ENCODE measurements at regions not wholly inside any gene's neighbourhood (a gene's known extent, or its start where the extent isn't known, plus 50 kb on each side); places are given as distances from the start of the nearest gene placed in this dataset.

DNA sequence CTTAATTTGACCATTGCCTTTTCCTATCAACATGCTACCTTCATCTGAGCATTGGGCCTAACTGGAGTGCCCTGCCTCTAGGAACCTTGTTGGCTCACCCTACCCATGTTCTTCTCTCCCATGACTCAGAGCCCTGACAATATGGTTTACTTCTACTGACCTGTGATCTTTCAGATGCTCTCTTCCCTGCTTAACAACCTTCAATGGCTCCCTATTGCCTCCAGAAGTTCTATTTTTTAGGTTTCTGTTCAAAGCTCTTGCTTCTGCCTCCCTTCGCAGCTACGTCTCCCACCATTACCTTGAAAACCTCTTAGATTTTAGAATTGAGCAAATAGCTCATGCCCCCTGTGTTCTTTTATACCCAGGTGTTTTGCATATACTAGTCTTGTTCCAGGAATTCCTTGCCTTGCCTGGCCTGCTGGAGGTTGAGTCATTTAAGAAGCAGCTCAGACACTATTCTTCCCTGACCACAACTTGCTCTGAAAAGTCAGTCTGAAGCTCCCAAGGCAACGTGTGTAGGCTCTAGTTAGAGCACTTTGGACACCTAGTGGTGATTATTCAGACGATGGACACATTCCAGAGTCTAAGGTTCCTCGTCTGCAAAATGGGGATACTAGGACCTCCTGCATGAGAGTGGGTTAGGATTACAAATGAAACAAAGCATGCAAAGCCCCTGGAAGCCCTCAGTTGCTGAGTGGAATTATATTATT lies 64.4 kb upstream of the EMX2 start (continued):
- TF ChIP-seq FOXJ3 (CRISPR knock-in tag; IDR thresholded peaks at IDR 0.05; ENCODE audit: borderline replicate concordance), result no peak

DNA sequence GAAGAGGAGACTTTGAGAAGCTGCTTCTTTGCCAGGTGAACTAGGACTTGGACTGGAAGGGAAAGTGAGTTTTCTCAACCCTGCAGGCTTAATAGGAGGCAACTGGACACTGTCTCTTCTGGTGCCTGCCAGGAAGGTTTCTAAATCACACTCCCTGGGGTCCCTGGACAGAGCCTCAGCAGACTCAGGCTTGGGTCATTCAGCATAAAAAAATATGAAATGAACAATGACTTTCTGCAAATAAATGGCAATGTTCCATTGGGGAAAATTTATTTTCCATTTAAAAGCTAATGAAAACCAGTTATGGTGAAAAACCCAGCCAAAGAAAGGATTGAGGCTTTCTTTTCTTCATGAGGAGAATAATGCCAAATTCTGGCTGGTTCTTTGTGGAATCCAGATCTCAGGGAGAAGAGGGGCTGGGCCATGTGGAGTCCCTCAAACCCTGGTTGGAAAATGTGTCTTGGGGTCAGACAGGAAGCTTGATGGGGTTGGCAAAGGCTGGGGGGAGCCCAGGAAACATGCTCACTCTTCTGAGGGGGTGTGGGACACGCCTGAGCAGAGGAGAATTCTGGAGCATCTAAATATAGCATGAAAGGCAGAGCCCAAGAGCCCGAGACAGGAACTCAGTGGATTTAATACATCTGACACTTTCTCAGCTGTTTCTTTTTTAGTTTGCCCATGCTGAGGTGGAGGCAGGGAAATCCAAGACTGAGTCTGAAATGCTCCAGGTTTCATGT lies 65.2 kb upstream of the EMX2 start:
- DNase-seq (ENCODE audit: low spot score) (no peak), ATAC-seq (no peak)
- Mint-ChIP-seq H3K27ac (no peak overlapping the region), H3K4me3 (no peak overlapping the region), H3K36me3 (no peaks in the 10 kb centered on the region), H3K9me3 (no peaks in the 10 kb centered on the region; the same call in 1 of the 2 replicates), H3K27me3 (ENCODE audit: low read depth) (peaks cover 20% of the 10 kb centered on the region), H3K4me1 (no peaks in the 10 kb centered on the region; the same call in 1 of the 2 replicates)
- CTCF ChIA-PET, result interaction anchor here (1.0 to 3.7 kb wide), 5 partner anchors 11 to 261 kb away, joined by 4 to 30 read pairs (median 4); no protein-coding TSS in a partner anchor
- TF ChIP-seq, protein P1, sequence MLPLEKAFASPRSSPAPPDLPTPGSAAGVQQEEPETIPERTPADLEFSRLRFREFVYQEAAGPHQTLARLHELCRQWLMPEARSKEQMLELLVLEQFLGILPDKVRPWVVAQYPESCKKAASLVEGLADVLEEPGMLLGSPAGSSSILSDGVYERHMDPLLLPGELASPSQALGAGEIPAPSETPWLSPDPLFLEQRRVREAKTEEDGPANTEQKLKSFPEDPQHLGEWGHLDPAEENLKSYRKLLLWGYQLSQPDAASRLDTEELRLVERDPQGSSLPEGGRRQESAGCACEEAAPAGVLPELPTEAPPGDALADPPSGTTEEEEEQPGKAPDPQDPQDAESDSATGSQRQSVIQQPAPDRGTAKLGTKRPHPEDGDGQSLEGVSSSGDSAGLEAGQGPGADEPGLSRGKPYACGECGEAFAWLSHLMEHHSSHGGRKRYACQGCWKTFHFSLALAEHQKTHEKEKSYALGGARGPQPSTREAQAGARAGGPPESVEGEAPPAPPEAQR (CRISPR knock-in tag; IDR thresholded peaks at IDR 0.05), result no peak
- TF ChIP-seq RORB (CRISPR knock-in tag; IDR thresholded peaks at IDR 0.05) (no peak), SOX15 (CRISPR knock-in tag; IDR thresholded peaks at IDR 0.05) (no peak), TCF7 (CRISPR knock-in tag; IDR thresholded peaks at IDR 0.05; ENCODE audit: low read depth) (no peak), ZNF263 (CRISPR knock-in tag; IDR thresholded peaks at IDR 0.05; ENCODE audit: low read depth) (no peak), NR3C1 (CRISPR knock-in tag; conservative IDR thresholded peaks at IDR 0.05; ENCODE audit: low read depth) (no peak)
- TF ChIP-seq, protein P2, sequence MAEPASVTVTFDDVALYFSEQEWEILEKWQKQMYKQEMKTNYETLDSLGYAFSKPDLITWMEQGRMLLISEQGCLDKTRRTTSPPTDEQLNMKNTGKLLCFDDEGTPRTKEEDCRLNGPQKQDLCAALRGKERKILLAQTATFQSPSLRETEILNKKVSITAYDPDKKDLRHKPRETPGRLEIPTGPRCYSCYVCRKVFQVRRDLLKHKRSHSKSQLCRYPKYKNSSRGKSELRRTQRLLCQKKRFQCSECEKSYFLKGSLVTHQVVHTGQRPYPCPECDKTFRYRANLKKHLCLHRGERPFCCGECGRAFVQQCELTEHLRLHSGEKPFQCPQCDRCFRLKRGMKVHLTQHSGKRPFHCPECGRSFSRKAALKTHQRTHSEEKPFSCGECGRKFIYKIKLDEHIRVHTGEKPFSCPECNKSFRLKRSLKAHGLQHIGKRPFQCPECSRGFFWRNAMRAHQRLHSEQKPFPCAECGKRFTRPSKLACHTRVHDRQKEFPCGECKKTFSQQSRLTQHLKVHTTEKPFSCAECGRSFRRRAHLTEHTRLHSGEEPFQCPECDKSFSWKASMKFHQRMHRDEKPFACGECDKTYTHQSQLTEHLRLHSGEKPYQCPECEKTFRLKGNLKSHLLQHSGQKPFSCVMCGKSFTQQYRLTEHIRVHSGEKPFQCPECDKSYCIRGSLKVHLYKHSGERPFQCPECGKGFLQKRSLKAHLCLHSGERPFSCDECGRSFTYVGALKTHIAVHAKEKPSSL (CRISPR knock-in tag; conservative IDR thresholded peaks at IDR 0.05), result no peak
- TF ChIP-seq, protein P3, sequence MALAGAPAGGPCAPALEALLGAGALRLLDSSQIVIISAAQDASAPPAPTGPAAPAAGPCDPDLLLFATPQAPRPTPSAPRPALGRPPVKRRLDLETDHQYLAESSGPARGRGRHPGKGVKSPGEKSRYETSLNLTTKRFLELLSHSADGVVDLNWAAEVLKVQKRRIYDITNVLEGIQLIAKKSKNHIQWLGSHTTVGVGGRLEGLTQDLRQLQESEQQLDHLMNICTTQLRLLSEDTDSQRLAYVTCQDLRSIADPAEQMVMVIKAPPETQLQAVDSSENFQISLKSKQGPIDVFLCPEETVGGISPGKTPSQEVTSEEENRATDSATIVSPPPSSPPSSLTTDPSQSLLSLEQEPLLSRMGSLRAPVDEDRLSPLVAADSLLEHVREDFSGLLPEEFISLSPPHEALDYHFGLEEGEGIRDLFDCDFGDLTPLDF (CRISPR knock-in tag; IDR thresholded peaks at IDR 0.05), result no peak
- POLR2A ChIA-PET, result no interaction called here

DNA sequence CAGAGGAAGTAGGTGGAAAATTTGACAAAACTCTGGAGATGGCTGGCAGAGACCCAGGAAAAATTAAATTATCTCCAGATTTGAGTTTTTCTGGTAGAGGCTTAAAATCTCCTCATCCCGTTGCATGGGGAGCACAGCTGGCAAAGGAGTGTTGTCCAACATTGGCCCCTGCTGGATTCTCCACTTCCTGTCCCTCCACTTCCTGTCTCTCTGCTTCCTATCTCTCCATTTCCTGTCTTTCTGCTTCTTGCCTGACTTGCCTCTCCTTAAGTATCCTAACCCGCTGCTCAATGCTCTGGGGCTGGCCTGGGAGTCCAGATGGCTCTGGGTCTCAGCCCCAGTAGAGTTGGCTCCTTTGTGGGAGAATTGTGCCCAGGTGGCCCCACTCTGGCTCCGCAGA lies 65.8 kb upstream of the EMX2 start:
- Mint-ChIP-seq H3K4me1 (no peaks in the 10 kb centered on the region; the same call in 1 of the 2 replicates), H3K27ac (no peak overlapping the region), H3K27me3 (ENCODE audit: low read depth) (peaks cover 20% of the 10 kb centered on the region), H3K9me3 (no peaks in the 10 kb centered on the region; the same call in 1 of the 2 replicates), H3K4me3 (no peak overlapping the region), H3K36me3 (no peaks in the 10 kb centered on the region)
- no peak for ATAC-seq
- ChIA-PET CTCF (interaction anchor here (1.0 to 2.5 kb wide), 2 partner anchors 34 to 260 kb away, joined by 4 to 9 read pairs; no protein-coding TSS in a partner anchor), POLR2A (no interaction called here)
- no peak for DNase-seq (ENCODE audit: low spot score)
- TF ChIP-seq TEAD4 (CRISPR knock-in tag; IDR thresholded peaks at IDR 0.05) (no peak), NR2C2 (CRISPR knock-in tag; IDR thresholded peaks at IDR 0.05) (no peak), ELF4 (CRISPR knock-in tag; IDR thresholded peaks at IDR 0.05; ENCODE audit: low read depth) (no peak), SP1 (CRISPR knock-in tag; conservative IDR thresholded peaks at IDR 0.05) (no peak), IRF2 (CRISPR knock-in tag; IDR thresholded peaks at IDR 0.05; ENCODE audit: borderline replicate concordance, low read depth) (no peak), ETV6 (CRISPR knock-in tag; IDR thresholded peaks at IDR 0.05) (no peak)
- TF ChIP-seq, protein P4, sequence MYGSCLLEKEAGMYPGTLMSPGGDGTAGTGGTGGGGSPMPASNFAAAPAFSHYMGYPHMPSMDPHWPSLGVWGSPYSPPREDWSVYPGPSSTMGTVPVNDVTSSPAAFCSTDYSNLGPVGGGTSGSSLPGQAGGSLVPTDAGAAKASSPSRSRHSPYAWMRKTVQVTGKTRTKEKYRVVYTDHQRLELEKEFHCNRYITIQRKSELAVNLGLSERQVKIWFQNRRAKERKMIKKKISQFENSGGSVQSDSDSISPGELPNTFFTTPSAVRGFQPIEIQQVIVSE (CRISPR knock-in tag; IDR thresholded peaks at IDR 0.05; ENCODE audit: borderline replicate concordance), result no peak
- TF ChIP-seq, protein P5, sequence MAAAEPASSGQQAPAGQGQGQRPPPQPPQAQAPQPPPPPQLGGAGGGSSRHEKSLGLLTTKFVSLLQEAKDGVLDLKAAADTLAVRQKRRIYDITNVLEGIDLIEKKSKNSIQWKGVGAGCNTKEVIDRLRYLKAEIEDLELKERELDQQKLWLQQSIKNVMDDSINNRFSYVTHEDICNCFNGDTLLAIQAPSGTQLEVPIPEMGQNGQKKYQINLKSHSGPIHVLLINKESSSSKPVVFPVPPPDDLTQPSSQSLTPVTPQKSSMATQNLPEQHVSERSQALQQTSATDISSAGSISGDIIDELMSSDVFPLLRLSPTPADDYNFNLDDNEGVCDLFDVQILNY (CRISPR knock-in tag; IDR thresholded peaks at IDR 0.05), result no peak
- TF ChIP-seq, protein P6, sequence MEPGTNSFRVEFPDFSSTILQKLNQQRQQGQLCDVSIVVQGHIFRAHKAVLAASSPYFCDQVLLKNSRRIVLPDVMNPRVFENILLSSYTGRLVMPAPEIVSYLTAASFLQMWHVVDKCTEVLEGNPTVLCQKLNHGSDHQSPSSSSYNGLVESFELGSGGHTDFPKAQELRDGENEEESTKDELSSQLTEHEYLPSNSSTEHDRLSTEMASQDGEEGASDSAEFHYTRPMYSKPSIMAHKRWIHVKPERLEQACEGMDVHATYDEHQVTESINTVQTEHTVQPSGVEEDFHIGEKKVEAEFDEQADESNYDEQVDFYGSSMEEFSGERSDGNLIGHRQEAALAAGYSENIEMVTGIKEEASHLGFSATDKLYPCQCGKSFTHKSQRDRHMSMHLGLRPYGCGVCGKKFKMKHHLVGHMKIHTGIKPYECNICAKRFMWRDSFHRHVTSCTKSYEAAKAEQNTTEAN (CRISPR knock-in tag; IDR thresholded peaks at IDR 0.05), result no peak
- TF ChIP-seq, protein P7, sequence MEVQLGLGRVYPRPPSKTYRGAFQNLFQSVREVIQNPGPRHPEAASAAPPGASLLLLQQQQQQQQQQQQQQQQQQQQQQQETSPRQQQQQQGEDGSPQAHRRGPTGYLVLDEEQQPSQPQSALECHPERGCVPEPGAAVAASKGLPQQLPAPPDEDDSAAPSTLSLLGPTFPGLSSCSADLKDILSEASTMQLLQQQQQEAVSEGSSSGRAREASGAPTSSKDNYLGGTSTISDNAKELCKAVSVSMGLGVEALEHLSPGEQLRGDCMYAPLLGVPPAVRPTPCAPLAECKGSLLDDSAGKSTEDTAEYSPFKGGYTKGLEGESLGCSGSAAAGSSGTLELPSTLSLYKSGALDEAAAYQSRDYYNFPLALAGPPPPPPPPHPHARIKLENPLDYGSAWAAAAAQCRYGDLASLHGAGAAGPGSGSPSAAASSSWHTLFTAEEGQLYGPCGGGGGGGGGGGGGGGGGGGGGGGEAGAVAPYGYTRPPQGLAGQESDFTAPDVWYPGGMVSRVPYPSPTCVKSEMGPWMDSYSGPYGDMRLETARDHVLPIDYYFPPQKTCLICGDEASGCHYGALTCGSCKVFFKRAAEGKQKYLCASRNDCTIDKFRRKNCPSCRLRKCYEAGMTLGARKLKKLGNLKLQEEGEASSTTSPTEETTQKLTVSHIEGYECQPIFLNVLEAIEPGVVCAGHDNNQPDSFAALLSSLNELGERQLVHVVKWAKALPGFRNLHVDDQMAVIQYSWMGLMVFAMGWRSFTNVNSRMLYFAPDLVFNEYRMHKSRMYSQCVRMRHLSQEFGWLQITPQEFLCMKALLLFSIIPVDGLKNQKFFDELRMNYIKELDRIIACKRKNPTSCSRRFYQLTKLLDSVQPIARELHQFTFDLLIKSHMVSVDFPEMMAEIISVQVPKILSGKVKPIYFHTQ (CRISPR knock-in tag; IDR thresholded peaks at IDR 0.05), result no peak
